Vagina (tissue), 2 donors: ENCODE measurements at regions not wholly inside any gene's neighbourhood (a gene's known extent, or its start where the extent isn't known, plus 50 kb on each side); places are given as distances from the start of the nearest gene placed in this dataset.

Source experiments
- CTCF ChIP-seq, 3 experiments: fragments of 450-650 bp in 2 of 3; fragments of 200-600 bp in 1 of 3; sonication (generic) in 1 of 3; IDR thresholded peaks; one replicate each; pipeline ENCODE4 v1.5.1; 2017 to 2019; ENCODE audit warnings: antibody characterized with exemption in 3 of 3, mild to moderate bottlenecking in 2 of 3, moderate library complexity in 2 of 3
- POLR2A ChIP-seq, 2 donors: fragments of 450-650 bp; IDR thresholded peaks; one replicate each; pipeline ENCODE4 v1.6.1; 2017; ENCODE audit warnings: antibody characterized with exemption in 2 of 2, mild to moderate bottlenecking in 2 of 2, moderate library complexity in 2 of 2

GRCh38 chr6:16836144-16836981, 75.1 kb upstream of the ATXN1 start:
- TF ChIP-seq POLR2A (IDR thresholded peaks at IDR 0.05): no peak
- TF ChIP-seq CTCF (IDR thresholded peaks at IDR 0.05): no peak
